Endometrium (tissue), 2 donors: ENCODE measurements at regions not wholly inside any gene's neighbourhood (a gene's known extent, or its start where the extent isn't known, plus 50 kb on each side); places are given as distances from the start of the nearest gene placed in this dataset.

Experiments used
- FAIRE-seq: peaks from 2 replicates; lab custom pipeline; 2012; peaks lifted over from hg19 to GRCh38; lab: Jason Lieb, UNC
- donor health status: control.
- donor health status: control.

- no peak for FAIRE-seq
Observed at GRCh38 chr10:44682507-44682906, 228.6 kb upstream of the TMEM72 start.

GRCh38 chr10:44684661-44685060 lies 226.5 kb upstream of the TMEM72 start:
- no peak for FAIRE-seq

- FAIRE-seq: no peak
Observed at GRCh38 chr10:44685220-44685619, 225.9 kb upstream of the TMEM72 start.

- no peak for FAIRE-seq
Observed at GRCh38 chr10:44685747-44686146, 225.4 kb upstream of the TMEM72 start.

GRCh38 chr10:44689368-44689767 lies 221.8 kb upstream of the TMEM72 start:
- FAIRE-seq: no peak

- FAIRE-seq: peak; percentile 77
Observed at GRCh38 chr10:44696496-44696895, 214.6 kb upstream of the TMEM72 start.

- FAIRE-seq: no peak
Observed at GRCh38 chr10:44697116-44697515, 214.0 kb upstream of the TMEM72 start.

- FAIRE-seq: no peak
Observed at GRCh38 chr10:44702531-44702930, 208.6 kb upstream of the TMEM72 start.

- peak; percentile 98 for FAIRE-seq
Observed at GRCh38 chr10:44703241-44704155, 207.6 kb upstream of the TMEM72 start.

GRCh38 chr10:44704616-44705015 lies 206.5 kb upstream of the TMEM72 start:
- FAIRE-seq: no peak

GRCh38 chr10:44706745-44707144 lies 204.4 kb upstream of the TMEM72 start:
- no peak for FAIRE-seq

GRCh38 chr10:44713307-44713706 lies 197.8 kb upstream of the TMEM72 start:
- FAIRE-seq: no peak

GRCh38 chr10:44714451-44714850 lies 196.7 kb upstream of the TMEM72 start:
- FAIRE-seq: no peak

GRCh38 chr10:44715136-44715535 lies 196.0 kb upstream of the TMEM72 start:
- FAIRE-seq: no peak

- no peak for FAIRE-seq
Observed at GRCh38 chr10:44716470-44717015, 194.6 kb upstream of the TMEM72 start.

- FAIRE-seq: no peak
Observed at GRCh38 chr10:44723082-44723481, 188.1 kb upstream of the TMEM72 start.

- FAIRE-seq: no peak
Observed at GRCh38 chr10:44723619-44724325, 187.4 kb upstream of the TMEM72 start.

- no peak for FAIRE-seq
Observed at GRCh38 chr10:44724415-44725174, 186.5 kb upstream of the TMEM72 start.

GRCh38 chr10:44725404-44725803 lies 185.7 kb upstream of the TMEM72 start:
- no peak for FAIRE-seq

- FAIRE-seq: no peak
Observed at GRCh38 chr10:44731283-44731682, 179.9 kb upstream of the TMEM72 start.

- no peak for FAIRE-seq
Observed at GRCh38 chr10:44733501-44734488, 177.3 kb upstream of the TMEM72 start.
